ENCODE measurements at regions not wholly inside any gene's neighbourhood (a gene's known extent, or its start where the extent isn't known, plus 50 kb on each side); places are given as distances from the start of the nearest gene placed in this dataset.

DNA sequence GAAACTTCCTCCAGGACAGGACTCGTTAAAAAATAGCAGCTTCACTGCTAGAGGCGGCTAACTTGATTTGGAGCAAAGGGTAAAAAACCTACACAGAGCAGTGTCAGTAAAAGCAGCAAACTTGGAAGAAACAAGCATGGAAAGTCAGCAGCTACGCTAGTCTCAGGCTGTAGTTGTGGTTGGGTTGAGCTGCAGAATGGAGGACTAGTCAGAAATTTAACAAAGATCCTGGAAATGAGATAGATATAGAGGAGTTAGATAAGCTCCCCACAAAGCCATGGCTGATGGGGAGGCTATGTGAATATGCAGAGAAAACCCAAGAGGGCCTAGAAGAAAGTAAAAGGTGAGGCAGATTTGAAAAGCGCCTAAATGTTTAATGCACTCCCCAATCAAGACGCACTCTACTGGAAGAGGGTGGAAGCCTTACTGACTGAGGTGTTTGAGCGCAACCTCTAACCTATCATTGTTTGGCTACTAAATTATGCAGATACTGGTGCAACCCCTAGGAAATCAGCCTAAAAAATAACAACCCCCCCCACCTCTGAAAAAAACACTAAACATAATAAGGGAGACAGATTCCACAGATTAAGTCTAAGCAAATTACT lies 99.7 kb upstream of the TMEM168 start:
- TF ChIP-seq FOXP2 (optimal IDR thresholded peaks at IDR 0.05; ENCODE audit: borderline replicate concordance, extremely low read depth, extremely low read length, insufficient read depth) (no peak), SIN3A (IDR thresholded peaks at IDR 0.05; ENCODE audit: borderline replicate concordance, insufficient read depth, low read length) (no peak), TAF1 (IDR thresholded peaks at IDR 0.05; ENCODE audit: borderline replicate concordance, insufficient read depth, low read length) (no peak), POLR2AphosphoS5 (IDR thresholded peaks at IDR 0.05; ENCODE audit: low read depth, low read length) (no peak)
- TF ChIP-seq, protein P1, sequence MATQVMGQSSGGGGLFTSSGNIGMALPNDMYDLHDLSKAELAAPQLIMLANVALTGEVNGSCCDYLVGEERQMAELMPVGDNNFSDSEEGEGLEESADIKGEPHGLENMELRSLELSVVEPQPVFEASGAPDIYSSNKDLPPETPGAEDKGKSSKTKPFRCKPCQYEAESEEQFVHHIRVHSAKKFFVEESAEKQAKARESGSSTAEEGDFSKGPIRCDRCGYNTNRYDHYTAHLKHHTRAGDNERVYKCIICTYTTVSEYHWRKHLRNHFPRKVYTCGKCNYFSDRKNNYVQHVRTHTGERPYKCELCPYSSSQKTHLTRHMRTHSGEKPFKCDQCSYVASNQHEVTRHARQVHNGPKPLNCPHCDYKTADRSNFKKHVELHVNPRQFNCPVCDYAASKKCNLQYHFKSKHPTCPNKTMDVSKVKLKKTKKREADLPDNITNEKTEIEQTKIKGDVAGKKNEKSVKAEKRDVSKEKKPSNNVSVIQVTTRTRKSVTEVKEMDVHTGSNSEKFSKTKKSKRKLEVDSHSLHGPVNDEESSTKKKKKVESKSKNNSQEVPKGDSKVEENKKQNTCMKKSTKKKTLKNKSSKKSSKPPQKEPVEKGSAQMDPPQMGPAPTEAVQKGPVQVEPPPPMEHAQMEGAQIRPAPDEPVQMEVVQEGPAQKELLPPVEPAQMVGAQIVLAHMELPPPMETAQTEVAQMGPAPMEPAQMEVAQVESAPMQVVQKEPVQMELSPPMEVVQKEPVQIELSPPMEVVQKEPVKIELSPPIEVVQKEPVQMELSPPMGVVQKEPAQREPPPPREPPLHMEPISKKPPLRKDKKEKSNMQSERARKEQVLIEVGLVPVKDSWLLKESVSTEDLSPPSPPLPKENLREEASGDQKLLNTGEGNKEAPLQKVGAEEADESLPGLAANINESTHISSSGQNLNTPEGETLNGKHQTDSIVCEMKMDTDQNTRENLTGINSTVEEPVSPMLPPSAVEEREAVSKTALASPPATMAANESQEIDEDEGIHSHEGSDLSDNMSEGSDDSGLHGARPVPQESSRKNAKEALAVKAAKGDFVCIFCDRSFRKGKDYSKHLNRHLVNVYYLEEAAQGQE (IDR thresholded peaks at IDR 0.05; ENCODE audit: insufficient read depth in 1 of 2, low read depth in 2 of 2, low read length in 2 of 2) = no peak

DNA sequence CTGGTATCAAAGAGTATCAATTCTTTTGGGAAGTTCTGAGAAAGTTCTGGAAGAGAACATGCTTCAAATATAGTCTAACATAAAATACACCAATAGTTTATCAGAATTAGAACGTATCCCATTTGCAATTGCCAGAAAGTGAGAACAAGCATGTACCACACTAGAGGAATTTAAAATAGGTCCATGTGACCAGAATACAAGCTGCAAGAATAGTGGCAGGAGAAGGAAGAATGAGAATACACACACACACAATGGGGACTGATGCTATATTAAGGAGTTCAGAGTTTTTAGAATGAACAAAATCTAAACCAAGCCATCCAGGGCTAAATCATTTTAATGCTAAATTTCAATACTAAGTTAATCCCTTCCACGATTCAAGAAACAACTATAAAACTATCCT lies 99.1 kb upstream of the TMEM168 start:
- TF ChIP-seq, protein P1 (IDR thresholded peaks at IDR 0.05; ENCODE audit: insufficient read depth in 1 of 2, low read depth in 2 of 2, low read length in 2 of 2) = no peak
- TF ChIP-seq POLR2AphosphoS5 (IDR thresholded peaks at IDR 0.05; ENCODE audit: low read depth, low read length) = no peak
- no peak for TF ChIP-seq SIN3A (IDR thresholded peaks at IDR 0.05; ENCODE audit: borderline replicate concordance, insufficient read depth, low read length)
- TF ChIP-seq TAF1 (IDR thresholded peaks at IDR 0.05; ENCODE audit: borderline replicate concordance, insufficient read depth, low read length) = no peak
- TF ChIP-seq FOXP2 (optimal IDR thresholded peaks at IDR 0.05; ENCODE audit: borderline replicate concordance, extremely low read depth, extremely low read length, insufficient read depth) = no peak

DNA sequence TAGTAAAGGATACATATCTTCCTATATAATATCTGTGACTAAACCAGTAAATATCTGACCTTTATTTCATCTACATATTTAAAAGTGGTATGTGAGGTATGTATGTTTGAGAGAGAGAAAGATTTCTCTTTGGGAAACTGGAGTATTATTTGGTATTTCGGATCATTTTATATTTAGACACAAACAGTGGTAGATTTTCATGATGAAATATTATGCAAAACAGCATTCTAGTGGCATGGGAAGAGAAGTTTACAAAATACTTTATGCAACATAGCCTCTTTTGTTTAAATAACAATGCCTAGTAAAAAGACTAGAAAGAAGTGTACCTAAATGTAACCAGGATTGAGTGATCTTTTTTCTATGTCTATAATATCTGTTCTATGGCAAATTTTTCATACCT lies 98.6 kb upstream of the TMEM168 start:
- TF ChIP-seq SIN3A (IDR thresholded peaks at IDR 0.05; ENCODE audit: borderline replicate concordance, insufficient read depth, low read length) (no peak), TAF1 (IDR thresholded peaks at IDR 0.05; ENCODE audit: borderline replicate concordance, insufficient read depth, low read length) (no peak), FOXP2 (optimal IDR thresholded peaks at IDR 0.05; ENCODE audit: borderline replicate concordance, extremely low read depth, extremely low read length, insufficient read depth) (no peak), POLR2AphosphoS5 (IDR thresholded peaks at IDR 0.05; ENCODE audit: low read depth, low read length) (no peak)
- TF ChIP-seq, protein P1 (IDR thresholded peaks at IDR 0.05; ENCODE audit: insufficient read depth in 1 of 2, low read depth in 2 of 2, low read length in 2 of 2) = no peak

DNA sequence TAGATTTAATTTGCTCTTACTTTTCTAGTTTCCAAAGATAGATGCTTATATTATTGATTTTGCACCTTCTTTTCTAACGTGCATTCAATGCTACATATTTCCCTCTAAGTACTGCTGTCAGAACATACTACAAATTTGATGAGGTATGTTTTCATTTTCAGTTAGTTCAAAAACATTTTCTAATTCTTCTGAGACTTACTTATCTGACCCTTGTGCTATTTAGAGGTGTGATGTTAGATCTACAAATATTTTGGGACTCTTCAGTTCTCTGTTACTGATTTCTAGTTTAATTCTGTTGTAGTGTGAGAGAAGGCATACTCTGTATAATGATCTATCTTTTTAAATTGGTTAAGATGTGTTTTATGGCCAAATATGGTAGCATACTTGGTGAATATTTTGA lies 97.8 kb upstream of the TMEM168 start:
- TF ChIP-seq FOXP2 (optimal IDR thresholded peaks at IDR 0.05; ENCODE audit: borderline replicate concordance, extremely low read depth, extremely low read length, insufficient read depth) = no peak
- no peak for TF ChIP-seq POLR2AphosphoS5 (IDR thresholded peaks at IDR 0.05; ENCODE audit: low read depth, low read length)
- TF ChIP-seq, protein P1 (IDR thresholded peaks at IDR 0.05; ENCODE audit: insufficient read depth in 1 of 2, low read depth in 2 of 2, low read length in 2 of 2) = no peak
- no peak for TF ChIP-seq TAF1 (IDR thresholded peaks at IDR 0.05; ENCODE audit: borderline replicate concordance, insufficient read depth, low read length)
- no peak for TF ChIP-seq SIN3A (IDR thresholded peaks at IDR 0.05; ENCODE audit: borderline replicate concordance, insufficient read depth, low read length)
